C4-2B (cell line): ENCODE measurements at regions not wholly inside any gene's neighbourhood (a gene's known extent, or its start where the extent isn't known, plus 50 kb on each side); places are given as distances from the start of the nearest gene placed in this dataset.

ENCODE experiments used
- H3K27ac ChIP-seq: fragments of 450-650 bp; 2 replicates; pipeline ENCODE4 v1.5.1; 2017
- CTCF ChIP-seq: fragments of 450-650 bp; conservative IDR thresholded peaks from 2 replicates; pipeline ENCODE4 v1.5.1; 2017; ENCODE audit warnings: mild to moderate bottlenecking
- ZFX ChIP-seq: fragments of 450-650 bp; IDR thresholded peaks from 2 replicates; pipeline ENCODE4 v1.6.1; 2017

GRCh38 chr18:66867653-66868052, 263.8 kb upstream of the CDH19 start:
- H3K27ac ChIP-seq: no peak overlapping the region
- TF ChIP-seq ZFX (no peak), CTCF (no peak)

DNA sequence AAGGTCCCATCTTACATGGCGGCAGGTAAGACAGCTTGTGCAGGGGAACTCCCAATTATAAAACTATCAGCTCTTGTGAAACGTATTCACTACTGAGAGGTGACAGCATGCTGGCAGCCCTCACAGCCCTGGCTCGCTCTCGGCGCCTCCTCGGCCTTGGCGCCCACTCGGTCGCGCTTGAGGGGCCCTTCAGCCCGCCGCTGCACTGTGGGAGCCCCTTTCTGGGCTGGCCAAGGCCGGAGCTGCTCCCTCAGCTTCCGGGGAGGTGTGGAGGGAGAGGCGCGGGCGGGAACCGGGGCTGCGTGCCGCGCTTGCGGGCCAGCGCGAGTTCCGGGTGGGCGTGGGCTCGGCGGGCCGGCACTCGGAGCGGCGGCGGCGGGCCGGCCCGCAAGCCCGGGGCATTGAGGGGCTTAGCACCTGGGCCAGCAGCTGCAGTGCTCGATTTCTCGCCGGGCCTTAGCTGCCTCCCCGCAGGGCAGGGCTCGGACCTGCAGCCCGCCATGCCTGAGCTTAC, 262.6 kb upstream of the CDH19 start:
- peak overlapping the region; percentile 70 for H3K27ac ChIP-seq
- TF ChIP-seq ZFX: peak; percentile 35; the same call in 1 of the 2 replicates

GRCh38 chr18:66838340-66838987, 234.6 kb upstream of the CDH19 start:
- H3K27ac ChIP-seq: no peak overlapping the region
- TF ChIP-seq CTCF: no peak
- no peak for TF ChIP-seq ZFX

DNA sequence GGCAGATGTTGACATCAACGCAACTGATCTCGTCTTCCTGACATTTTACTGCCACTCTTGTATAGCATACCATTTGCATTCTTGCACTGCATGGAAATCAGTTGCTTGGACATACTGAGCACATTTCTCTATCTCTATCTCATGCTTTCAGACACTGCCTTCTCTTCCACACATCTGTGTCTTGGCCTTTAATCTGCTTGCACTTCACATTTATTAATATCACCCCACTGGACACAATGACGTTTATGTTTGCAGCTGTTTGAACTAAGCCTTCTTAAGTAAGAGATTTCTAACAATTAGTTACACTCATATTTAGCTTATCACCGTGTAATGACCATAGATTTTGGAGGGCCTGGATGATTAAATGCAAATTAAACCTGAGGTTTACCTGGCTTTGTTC, 229.8 kb upstream of the CDH19 start:
- no peak overlapping the region for H3K27ac ChIP-seq
- TF ChIP-seq CTCF (no peak), ZFX (no peak)

- TF ChIP-seq ZFX (no peak), CTCF (no peak)
- no peak overlapping the region for H3K27ac ChIP-seq
Measured at GRCh38 chr18:66826211-66826610, 222.3 kb upstream of the CDH19 start.

GRCh38 chr18:66825347-66825746, 221.5 kb upstream of the CDH19 start:
- H3K27ac ChIP-seq: no peak overlapping the region
- TF ChIP-seq CTCF (no peak), ZFX (no peak)

DNA sequence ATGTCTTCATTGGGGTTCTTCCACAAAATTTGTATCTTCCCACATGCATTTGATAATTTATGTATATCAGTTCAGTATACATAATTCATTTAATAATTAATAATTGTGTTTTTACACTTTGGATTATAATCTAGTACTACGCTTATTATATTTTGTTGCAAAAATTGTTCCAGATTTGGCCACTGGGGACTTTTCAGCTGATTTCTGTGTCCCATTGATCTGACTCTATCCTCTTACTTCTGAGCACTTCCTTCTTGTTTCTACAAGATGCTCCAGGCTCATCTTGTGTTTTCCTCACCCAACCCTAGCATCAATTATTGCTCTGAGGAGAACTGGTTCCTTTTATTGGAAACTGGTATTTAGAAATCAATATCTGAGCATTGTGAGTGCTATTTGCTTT, 215.3 kb upstream of the CDH19 start:
- H3K27ac ChIP-seq: no peak overlapping the region
- TF ChIP-seq CTCF (peak; percentile 34), ZFX (no peak)

- no peak for TF ChIP-seq CTCF
- TF ChIP-seq ZFX: no peak
Measured at GRCh38 chr18:66813138-66813537, 209.2 kb upstream of the CDH19 start.

More at GRCh38 chr18:66813138-66813537, 209.2 kb upstream of the CDH19 start:
- no peak overlapping the region for H3K27ac ChIP-seq
